H9 (cell line): ENCODE measurements at regions not wholly inside any gene's neighbourhood (a gene's known extent, or its start where the extent isn't known, plus 50 kb on each side); places are given as distances from the start of the nearest gene placed in this dataset.

Source experiments
- DNase-seq: peaks from one replicate; pipeline ENCODE4 v3.0.0-alpha.2; 2017
- H2AFZ ChIP-seq: one replicate; pipeline ENCODE4 v1.6.1; 2013; ENCODE audit warnings: mild to moderate bottlenecking, low read length, control low read depth, moderate library complexity
- H2AK5ac ChIP-seq: 2 replicates; pipeline ENCODE4 v1.6.1; 2013; ENCODE audit warnings: low read length, control low read depth, mixed read lengths; ENCODE audit not compliant: insufficient read length
- H2BK120ac ChIP-seq: one replicate; pipeline ENCODE4 v1.6.1; 2013; ENCODE audit warnings: low read depth, mild to moderate bottlenecking, low read length, control low read depth, inconsistent platforms; ENCODE audit not compliant: poor library complexity, severe bottlenecking
- H2BK12ac ChIP-seq: 2 replicates; pipeline ENCODE4 v1.6.1; 2013; ENCODE audit warnings: low read length, control low read depth, mixed read lengths, low read depth; ENCODE audit not compliant: insufficient read length
- H2BK15ac ChIP-seq: 2 replicates; pipeline ENCODE4 v1.6.1; 2013; ENCODE audit warnings: low read depth, low read length, control low read depth
- H2BK20ac ChIP-seq: one replicate; pipeline ENCODE4 v1.6.1; 2013; ENCODE audit warnings: low read depth, mild to moderate bottlenecking, low read length, control low read depth, inconsistent platforms; ENCODE audit not compliant: poor library complexity, severe bottlenecking
- H2BK5ac ChIP-seq: 2 replicates; pipeline ENCODE4 v1.6.1; 2013; ENCODE audit warnings: low read length, control low read depth, mixed read lengths; ENCODE audit not compliant: insufficient read length
- H3K14ac ChIP-seq: 2 replicates; pipeline ENCODE4 v1.6.1; 2013; ENCODE audit warnings: low read length, control low read depth; ENCODE audit not compliant: insufficient read depth
- H3K18ac ChIP-seq: 2 replicates; pipeline ENCODE4 v1.6.1; 2013; ENCODE audit warnings: low read depth, mild to moderate bottlenecking, mixed read lengths, low read length, control low read depth; ENCODE audit not compliant: insufficient read length
- H3K23ac ChIP-seq: 2 replicates; pipeline ENCODE4 v1.6.1; 2013; ENCODE audit warnings: low read length, control low read depth, mixed read lengths, low read depth; ENCODE audit not compliant: insufficient read length
- H3K23me2 ChIP-seq: 2 replicates; pipeline ENCODE4 v1.6.1; 2013; ENCODE audit warnings: low read depth, mild to moderate bottlenecking, mixed read lengths, low read length, control low read depth; ENCODE audit not compliant: insufficient read length, poor library complexity, severe bottlenecking
- H3K27ac ChIP-seq: 2 replicates; pipeline ENCODE4 v1.5.1; 2013; ENCODE audit warnings: low read length, control low read depth, mixed read lengths, low read depth; ENCODE audit not compliant: insufficient read length
- H3K27me3 ChIP-seq: 2 replicates; pipeline ENCODE4 v1.6.1; 2013; ENCODE audit warnings: low read length, control low read depth, inconsistent platforms; ENCODE audit not compliant: insufficient read depth
- H3K4ac ChIP-seq: 2 replicates; pipeline ENCODE4 v1.6.1; 2013; ENCODE audit warnings: low read depth, mild to moderate bottlenecking, control low read depth, inconsistent platforms, low read length, moderate library complexity
- H3K4me1 ChIP-seq: 2 replicates; pipeline ENCODE4 v1.6.1; 2013; ENCODE audit warnings: low read length, control low read depth, inconsistent platforms; ENCODE audit not compliant: insufficient read depth
- H3K4me2 ChIP-seq: 2 replicates; pipeline ENCODE4 v1.6.1; 2013; ENCODE audit warnings: low read length, control low read depth, mixed read lengths; ENCODE audit not compliant: insufficient read length, insufficient read depth
- H3K56ac ChIP-seq: 2 replicates; pipeline ENCODE4 v1.6.1; 2013; ENCODE audit warnings: low read depth, mild to moderate bottlenecking, mixed read lengths, low read length, control low read depth; ENCODE audit not compliant: insufficient read length
- H3K79me1 ChIP-seq: 2 replicates; pipeline ENCODE4 v1.6.1; 2013; ENCODE audit warnings: low read depth, mild to moderate bottlenecking, moderate library complexity, low read length, control low read depth, inconsistent platforms; ENCODE audit not compliant: insufficient read depth, poor library complexity, severe bottlenecking
- H3K79me2 ChIP-seq: 2 replicates; pipeline ENCODE4 v1.6.1; 2013; ENCODE audit warnings: low read length, control low read depth, inconsistent platforms; ENCODE audit not compliant: insufficient read depth
- H3K9ac ChIP-seq: 2 replicates; pipeline ENCODE4 v1.6.1; 2013; ENCODE audit warnings: low read length, control low read depth, mixed read lengths; ENCODE audit not compliant: insufficient read length; ENCODE audit errors: extremely low read depth
- H3K9me3 ChIP-seq: one replicate; pipeline ENCODE4 v1.6.1; 2013; ENCODE audit warnings: low read depth, low read length, inconsistent platforms; ENCODE audit not compliant: control insufficient read depth
- H3T11ph ChIP-seq: one replicate; pipeline ENCODE4 v1.6.1; 2013; ENCODE audit warnings: mild to moderate bottlenecking, low read length, control low read depth, inconsistent platforms
- H4K20me1 ChIP-seq: one replicate; pipeline ENCODE4 v1.6.1; 2013; ENCODE audit not compliant: control insufficient read depth, insufficient read length, insufficient read depth
- H4K5ac ChIP-seq: 2 replicates; pipeline ENCODE4 v1.6.1; 2013; ENCODE audit warnings: low read depth, mild to moderate bottlenecking, mixed read lengths, low read length, control low read depth; ENCODE audit not compliant: insufficient read length
- H4K8ac ChIP-seq: replicated peaks from 2 replicates; pipeline ENCODE4 v1.6.1; 2013; ENCODE audit warnings: low read length, control low read depth, mixed read lengths, low read depth; ENCODE audit not compliant: insufficient read length
- H4K91ac ChIP-seq: 2 replicates; pipeline ENCODE4 v1.6.1; 2013; ENCODE audit warnings: low read depth, mild to moderate bottlenecking, moderate library complexity, mixed read lengths, low read length, control low read depth; ENCODE audit not compliant: insufficient read length
- H3K27ac Mint-ChIP-seq, 3 experiments: 2 replicates in 2 of 3; 3 replicates in 1 of 3; pipeline ENCODE4 v1.8.0; 2020 to 2021; ENCODE audit warnings: mixed read lengths in 3 of 3, mild to moderate bottlenecking in 1 of 3, moderate library complexity in 1 of 3
- H3K27me3 Mint-ChIP-seq: 2 replicates; pipeline ENCODE4 v1.8.0; 2021; ENCODE audit warnings: low read depth, mild to moderate bottlenecking, moderate library complexity, mixed read lengths
- H3K36me3 Mint-ChIP-seq, 3 experiments: 2 replicates in 2 of 3; 3 replicates in 1 of 3; pipeline ENCODE4 v1.8.0; 2020 to 2021; ENCODE audit warnings: low read depth in 3 of 3, mixed read lengths in 3 of 3; ENCODE audit not compliant: insufficient read depth in 1 of 3
- H3K4me1 Mint-ChIP-seq, 2 experiments: 2 replicates each; pipeline ENCODE4 v1.8.0; 2020; ENCODE audit warnings: mixed read lengths in 2 of 2
- H3K4me3 Mint-ChIP-seq, 2 experiments: 2 replicates in 1 of 2; 3 replicates in 1 of 2; pipeline ENCODE4 v1.8.0; 2020 to 2021; ENCODE audit warnings: mild to moderate bottlenecking in 2 of 2, mixed read lengths in 2 of 2, moderate library complexity in 1 of 2
- H3K9me3 Mint-ChIP-seq, 2 experiments: 2 replicates in 1 of 2; 3 replicates in 1 of 2; pipeline ENCODE4 v1.8.0; 2020; ENCODE audit warnings: mild to moderate bottlenecking in 2 of 2, mixed read lengths in 2 of 2, moderate library complexity in 1 of 2
- WGBS: extraction: QIAGEN DNeasy Blood & Tissue Kit; methylation state at CpG from one replicate; pipeline ENCODE4 v1.1.7; 2013; ENCODE audit warnings: missing lambda C conversion rate, low lambda C conversion rate, mixed read lengths; ENCODE audit not compliant: insufficient read length; ENCODE audit errors: extremely low coverage; 5-methylcytosine and 5-hydroxymethylcytosine counted together
- TF ChIP-seq, protein P1 (sequence below): fragments of 200-600 bp; sonication (generic); conservative IDR thresholded peaks from 3 replicates; pipeline ENCODE4 v1.8.0; 2021; ENCODE audit warnings: antibody characterized with exemption, mild to moderate bottlenecking

DNA sequence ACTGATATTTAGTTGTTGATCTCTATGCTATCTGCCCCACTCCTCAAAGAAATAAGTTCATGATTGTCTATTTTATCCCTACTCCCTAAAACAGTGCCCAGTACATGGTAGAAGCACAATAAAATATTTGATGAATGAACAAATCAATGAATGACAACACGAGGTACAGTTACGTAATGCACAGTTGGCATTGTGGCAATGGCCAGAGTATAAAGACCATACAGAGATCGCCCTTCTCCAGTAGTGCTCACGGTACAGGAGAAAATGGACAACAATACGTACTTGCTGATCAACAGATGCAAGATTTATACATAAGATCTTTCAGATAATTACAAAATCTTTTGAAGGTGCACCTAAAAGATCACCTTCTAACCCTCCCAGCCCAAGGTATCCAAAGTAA, 225.4 kb downstream of the KLF12 start:
- no peak overlapping the region for H3K56ac ChIP-seq
- H3K79me2 ChIP-seq, result no peaks in the 10 kb centered on the region
- no peak overlapping the region for H3K23ac ChIP-seq
- Mint-ChIP-seq H3K27me3 (peaks cover 9% of the 10 kb centered on the region), H3K9me3 (no peaks in the 10 kb centered on the region), H3K4me3 (no peak overlapping the region), H3K27ac (no peak overlapping the region), H3K4me1 (peaks cover 10 to 11% of the 10 kb centered on the region in 2 experiments), H3K36me3 (no peaks in the 10 kb centered on the region)
- H3T11ph ChIP-seq, result no peak overlapping the region
- H2BK20ac ChIP-seq, result no peak overlapping the region
- no peaks in the 10 kb centered on the region for H3K79me1 ChIP-seq
- H4K20me1 ChIP-seq, result no peaks in the 10 kb centered on the region
- H4K8ac ChIP-seq, result no peak overlapping the region
- no peak overlapping the region for H3K4ac ChIP-seq
- no peak overlapping the region for H3K18ac ChIP-seq
- no peak overlapping the region for H3K4me2 ChIP-seq
- H2AFZ ChIP-seq, result no peak overlapping the region
- no peaks in the 10 kb centered on the region for H3K23me2 ChIP-seq
- no peak overlapping the region for H3K14ac ChIP-seq
- no peak overlapping the region for H2BK120ac ChIP-seq
- H2BK15ac ChIP-seq, result no peak overlapping the region
- no peak overlapping the region for H2BK5ac ChIP-seq
- no peak overlapping the region for H2AK5ac ChIP-seq
- no peak overlapping the region for H3K9ac ChIP-seq
- no peak overlapping the region for H4K5ac ChIP-seq
- WGBS, result no CpG with 5 or more reads among the region's 5 CpGs
- H3K27ac ChIP-seq, result no peak overlapping the region
- no peaks in the 10 kb centered on the region for H3K9me3 ChIP-seq
- H3K27me3 ChIP-seq, result peaks cover 2% of the 10 kb centered on the region; the same call in 1 of the 2 replicates
- no peak for DNase-seq
- H2BK12ac ChIP-seq, result no peak overlapping the region
- 0 out of 2 replicates have a peak, but pooled peaks cover 5% of the 10 kb centered on the region for H3K4me1 ChIP-seq
- TF ChIP-seq, protein P1, sequence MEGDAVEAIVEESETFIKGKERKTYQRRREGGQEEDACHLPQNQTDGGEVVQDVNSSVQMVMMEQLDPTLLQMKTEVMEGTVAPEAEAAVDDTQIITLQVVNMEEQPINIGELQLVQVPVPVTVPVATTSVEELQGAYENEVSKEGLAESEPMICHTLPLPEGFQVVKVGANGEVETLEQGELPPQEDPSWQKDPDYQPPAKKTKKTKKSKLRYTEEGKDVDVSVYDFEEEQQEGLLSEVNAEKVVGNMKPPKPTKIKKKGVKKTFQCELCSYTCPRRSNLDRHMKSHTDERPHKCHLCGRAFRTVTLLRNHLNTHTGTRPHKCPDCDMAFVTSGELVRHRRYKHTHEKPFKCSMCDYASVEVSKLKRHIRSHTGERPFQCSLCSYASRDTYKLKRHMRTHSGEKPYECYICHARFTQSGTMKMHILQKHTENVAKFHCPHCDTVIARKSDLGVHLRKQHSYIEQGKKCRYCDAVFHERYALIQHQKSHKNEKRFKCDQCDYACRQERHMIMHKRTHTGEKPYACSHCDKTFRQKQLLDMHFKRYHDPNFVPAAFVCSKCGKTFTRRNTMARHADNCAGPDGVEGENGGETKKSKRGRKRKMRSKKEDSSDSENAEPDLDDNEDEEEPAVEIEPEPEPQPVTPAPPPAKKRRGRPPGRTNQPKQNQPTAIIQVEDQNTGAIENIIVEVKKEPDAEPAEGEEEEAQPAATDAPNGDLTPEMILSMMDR, result no peak
- no peak overlapping the region for H4K91ac ChIP-seq
